Liver (tissue), 8 donors: ENCODE measurements at regions not wholly inside any gene's neighbourhood (a gene's known extent, or its start where the extent isn't known, plus 50 kb on each side); places are given as distances from the start of the nearest gene placed in this dataset.

Source experiments
- DNase-seq: peaks from one replicate; pipeline ENCODE4 v3.0.0-alpha.2; 2017; ENCODE audit warnings: low spot score
- H3K27ac ChIP-seq, 2 donors: one replicate each; pipeline ENCODE4 v1.7.0; 2013; ENCODE audit warnings: inconsistent platforms in 2 of 2, low read length in 2 of 2, control low read depth in 1 of 2, low read depth in 1 of 2, mild to moderate bottlenecking in 1 of 2
- H3K27me3 ChIP-seq, 4 donors: one replicate each; pipeline versions ENCODE4 v1.6.1 to v1.7.0; 2013; ENCODE audit warnings: low read length in 3 of 4, inconsistent platforms in 1 of 4, mild to moderate bottlenecking in 1 of 4, moderate library complexity in 1 of 4; ENCODE audit not compliant: control insufficient read depth in 4 of 4, insufficient read depth in 4 of 4
- H3K36me3 ChIP-seq, 4 donors: one replicate each; pipeline versions ENCODE4 v1.6.1 to v1.7.0; 2013; ENCODE audit warnings: low read length in 3 of 4, mild to moderate bottlenecking in 3 of 4, low read depth in 1 of 4, moderate library complexity in 1 of 4; ENCODE audit not compliant: control insufficient read depth in 4 of 4, insufficient read depth in 3 of 4
- H3K4me1 ChIP-seq, 4 donors: one replicate each; pipeline versions ENCODE4 v1.6.1 to v1.7.0; 2013; ENCODE audit warnings: low read length in 3 of 4, mild to moderate bottlenecking in 3 of 4, moderate library complexity in 1 of 4; ENCODE audit not compliant: control insufficient read depth in 4 of 4, insufficient read depth in 4 of 4
- H3K4me3 ChIP-seq, 3 donors: one replicate each; pipeline versions ENCODE4 v1.6.1 to v1.7.0; 2013; ENCODE audit warnings: low read length in 3 of 3, control low read depth in 1 of 3, low read depth in 1 of 3, mild to moderate bottlenecking in 1 of 3
- H3K9ac ChIP-seq, 2 donors: one replicate each; pipeline ENCODE4 v1.7.0; 2013; ENCODE audit warnings: low read length in 2 of 2, mild to moderate bottlenecking in 2 of 2, moderate library complexity in 2 of 2, control low read depth in 1 of 2, low read depth in 1 of 2
- H3K9me3 ChIP-seq, 4 donors: one replicate each; pipeline versions ENCODE4 v1.6.1 to v1.7.0; 2013; ENCODE audit warnings: low read length in 3 of 4; ENCODE audit not compliant: control insufficient read depth in 4 of 4
- ATF3 ChIP-seq: IDR thresholded peaks from 2 replicates; pipeline ENCODE4 v1.6.1; 2016; ENCODE audit warnings: antibody characterized with exemption
- CTCF ChIP-seq: fragments of 150-350 bp; IDR thresholded peaks from 2 replicates; pipeline ENCODE4 v1.5.1; 2017; ENCODE audit warnings: improper control_type of control experiment, low read depth, low read length; ENCODE audit not compliant: missing input control
- EGR1 ChIP-seq, 2 donors: IDR thresholded peaks; 2 replicates each; pipeline ENCODE4 v1.6.1; 2016 to 2018; ENCODE audit warnings: antibody characterized with exemption in 2 of 2, low read depth in 2 of 2
- FOXA1 ChIP-seq: IDR thresholded peaks from 2 replicates; pipeline ENCODE4 v1.6.1; 2016; ENCODE audit warnings: antibody characterized with exemption
- FOXA2 ChIP-seq: IDR thresholded peaks from 2 replicates; pipeline ENCODE4 v1.6.1; 2016; ENCODE audit warnings: antibody characterized with exemption
- GABPA ChIP-seq, 2 donors: IDR thresholded peaks in 1 of 2; conservative IDR thresholded peaks in 1 of 2; 2 replicates each; pipeline ENCODE4 v1.6.1; 2016; ENCODE audit warnings: antibody characterized with exemption in 2 of 2, mild to moderate bottlenecking in 1 of 2, moderate library complexity in 1 of 2
- HNF4A ChIP-seq, 2 donors: conservative IDR thresholded peaks; 2 replicates each; pipeline ENCODE4 v1.6.1; 2016; ENCODE audit warnings: antibody characterized with exemption in 2 of 2, mild to moderate bottlenecking in 2 of 2
- JUND ChIP-seq, 2 donors: IDR thresholded peaks; 2 replicates each; pipeline ENCODE4 v1.6.1; 2016; ENCODE audit warnings: antibody characterized with exemption in 2 of 2
- MAX ChIP-seq: IDR thresholded peaks from 2 replicates; pipeline ENCODE4 v1.6.1; 2016; ENCODE audit warnings: antibody characterized with exemption
- NR2F2 ChIP-seq: IDR thresholded peaks from 2 replicates; pipeline ENCODE4 v1.6.1; 2016; ENCODE audit warnings: antibody characterized with exemption
- RAD21 ChIP-seq, 2 donors: IDR thresholded peaks; 2 replicates each; pipeline ENCODE4 v1.6.1; 2016; ENCODE audit warnings: antibody characterized with exemption in 2 of 2, mild to moderate bottlenecking in 2 of 2
- REST ChIP-seq: IDR thresholded peaks from 2 replicates; pipeline ENCODE4 v1.6.1; 2016; ENCODE audit warnings: antibody characterized with exemption, mild to moderate bottlenecking
- RXRA ChIP-seq, 2 donors: IDR thresholded peaks; 2 replicates each; pipeline ENCODE4 v1.6.1; 2017 to 2018; ENCODE audit warnings: antibody characterized with exemption in 2 of 2, mild to moderate bottlenecking in 1 of 2
- SP1 ChIP-seq: IDR thresholded peaks from 2 replicates; pipeline ENCODE4 v1.6.1; 2018; ENCODE audit warnings: antibody characterized with exemption, mild to moderate bottlenecking
- TAF1 ChIP-seq: conservative IDR thresholded peaks from 2 replicates; pipeline ENCODE4 v1.6.1; 2016; ENCODE audit warnings: antibody characterized with exemption, mild to moderate bottlenecking
- ZBTB33 ChIP-seq: IDR thresholded peaks from 2 replicates; pipeline ENCODE4 v1.6.1; 2016; ENCODE audit warnings: antibody characterized with exemption
- WGBS: extraction: QIAGEN DNeasy Blood & Tissue Kit; methylation state at CpG from one replicate; pipeline ENCODE4 v1.1.7; 2013; 5-methylcytosine and 5-hydroxymethylcytosine counted together
- donor health status: healthy.
- donor health status: healthy.
- donor health status: healthy.
- donor health status: healthy.
- donor health status: healthy.

- 72% methylated on average over 13 of the region's 13 CpGs for WGBS
- Histone ChIP-seq H3K27me3 (no peaks in the 10 kb centered on the region), H3K4me1 (no peaks in the 10 kb centered on the region), H3K9me3 (no peaks in the 10 kb centered on the region), H3K27ac (no peak overlapping the region), H3K4me3 (no peak overlapping the region), H3K9ac (no peak overlapping the region), H3K36me3 (no peaks in the 10 kb centered on the region)
- DNase-seq, result no peak
- no peak for TF ChIP-seq NR2F2
- no peak for TF ChIP-seq RXRA (IDR thresholded peaks at IDR 0.05)
- TF ChIP-seq FOXA2, result no peak
- TF ChIP-seq HNF4A (conservative IDR thresholded peaks at IDR 0.05), result no peak
- TF ChIP-seq FOXA1, result no peak
- no peak for TF ChIP-seq GABPA (IDR thresholded peaks at IDR 0.05 in 1 of 2, conservative IDR thresholded peaks at IDR 0.05 in 1 of 2)
- no peak for TF ChIP-seq RAD21 (IDR thresholded peaks at IDR 0.05)
- no peak for TF ChIP-seq EGR1 (IDR thresholded peaks at IDR 0.05; ENCODE audit: low read depth in 2 of 2)
- no peak for TF ChIP-seq ZBTB33
- no peak for TF ChIP-seq MAX
- TF ChIP-seq JUND (IDR thresholded peaks at IDR 0.05), result no peak
- TF ChIP-seq SP1, result no peak
- no peak for TF ChIP-seq CTCF
- no peak for TF ChIP-seq ATF3
- no peak for TF ChIP-seq REST
- no peak for TF ChIP-seq TAF1
Observed at GRCh38 chr13:105272660-105273631, 1262.5 kb downstream of the EFNB2 start.
